BJ (cell line): ENCODE measurements at regions not wholly inside any gene's neighbourhood (a gene's known extent, or its start where the extent isn't known, plus 50 kb on each side); places are given as distances from the start of the nearest gene placed in this dataset.

Source experiments
- CTCF ChIA-PET: fragments of 350-600 bp; formaldehyde crosslinking; extraction: SDS; loops from one replicate; lab custom pipeline; 2021; ENCODE audit warnings: antibody characterized with exemption, inconsistent platforms; lab: Yijun Ruan, JAX
- POLR2A ChIA-PET: fragments of 300-600 bp; sonication (Branson Sonifier 250); formaldehyde crosslinking; extraction: SDS; loops from one replicate; lab custom pipeline; 2021; ENCODE audit warnings: antibody characterized with exemption; lab: Charles Lee
- DNase-seq: peaks from one replicate; pipeline ENCODE4 v3.0.0-alpha.2; 2011; ENCODE audit warnings: low read depth
- H3K27me3 ChIP-seq: 2 replicates; pipeline ENCODE4 v1.6.0; 2011; ENCODE audit warnings: low read length; ENCODE audit not compliant: control insufficient read depth, insufficient read depth
- H3K36me3 ChIP-seq: 2 replicates; pipeline ENCODE4 v1.5.1; 2011; ENCODE audit warnings: low read length; ENCODE audit not compliant: control insufficient read depth, insufficient read depth
- H3K4me3 ChIP-seq: 2 replicates; pipeline ENCODE4 v1.5.1; 2011; ENCODE audit warnings: low read depth, mild to moderate bottlenecking, control low read depth, low read length
- TF ChIP-seq, protein P1 (sequence below): IDR thresholded peaks from 2 replicates; pipeline ENCODE4 v1.5.1; 2011; ENCODE audit warnings: low read depth, mild to moderate bottlenecking, control low read depth, inconsistent platforms, low read length, moderate library complexity; ENCODE audit not compliant: insufficient read depth

- TF ChIP-seq, protein P1, sequence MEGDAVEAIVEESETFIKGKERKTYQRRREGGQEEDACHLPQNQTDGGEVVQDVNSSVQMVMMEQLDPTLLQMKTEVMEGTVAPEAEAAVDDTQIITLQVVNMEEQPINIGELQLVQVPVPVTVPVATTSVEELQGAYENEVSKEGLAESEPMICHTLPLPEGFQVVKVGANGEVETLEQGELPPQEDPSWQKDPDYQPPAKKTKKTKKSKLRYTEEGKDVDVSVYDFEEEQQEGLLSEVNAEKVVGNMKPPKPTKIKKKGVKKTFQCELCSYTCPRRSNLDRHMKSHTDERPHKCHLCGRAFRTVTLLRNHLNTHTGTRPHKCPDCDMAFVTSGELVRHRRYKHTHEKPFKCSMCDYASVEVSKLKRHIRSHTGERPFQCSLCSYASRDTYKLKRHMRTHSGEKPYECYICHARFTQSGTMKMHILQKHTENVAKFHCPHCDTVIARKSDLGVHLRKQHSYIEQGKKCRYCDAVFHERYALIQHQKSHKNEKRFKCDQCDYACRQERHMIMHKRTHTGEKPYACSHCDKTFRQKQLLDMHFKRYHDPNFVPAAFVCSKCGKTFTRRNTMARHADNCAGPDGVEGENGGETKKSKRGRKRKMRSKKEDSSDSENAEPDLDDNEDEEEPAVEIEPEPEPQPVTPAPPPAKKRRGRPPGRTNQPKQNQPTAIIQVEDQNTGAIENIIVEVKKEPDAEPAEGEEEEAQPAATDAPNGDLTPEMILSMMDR, result no peak
Observed at GRCh38 chr21:35860189-35860869, 200.0 kb downstream of the SETD4 start.

DNA sequence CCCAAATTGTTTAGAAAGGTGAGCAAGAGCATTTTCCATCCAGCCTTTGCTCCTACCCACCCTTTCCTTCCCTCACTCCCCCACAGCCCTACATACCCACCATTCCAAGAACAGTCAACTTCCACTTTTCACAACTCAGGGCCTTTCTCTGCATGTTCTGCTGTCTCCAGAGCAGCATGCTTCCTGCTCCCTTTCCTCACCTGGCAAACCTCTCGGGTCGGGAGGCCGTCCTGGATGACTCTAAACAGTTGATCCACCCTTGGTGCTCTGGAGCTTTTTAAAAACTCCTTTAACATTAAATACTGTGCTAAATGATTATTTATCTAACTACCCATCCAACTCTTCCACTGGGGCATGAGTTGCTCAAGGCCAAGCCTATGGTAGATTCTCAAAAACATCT lies 200.6 kb downstream of the SETD4 start:
- DNase-seq, result no peak
- CTCF ChIA-PET, result interaction anchor here (1.0 kb wide), 1 partner anchor 9 kb away, joined by 3 read pairs; no protein-coding TSS in a partner anchor
- TF ChIP-seq, protein P1, result no peak
- no peak overlapping the region for H3K4me3 ChIP-seq
- H3K27me3 ChIP-seq, result no peaks in the 10 kb centered on the region
- no peaks in the 10 kb centered on the region for H3K36me3 ChIP-seq
- POLR2A ChIA-PET, result interaction anchor here (0.5 kb wide), 1 partner anchor 607 kb away, joined by 4 read pairs; no protein-coding TSS in a partner anchor

More at GRCh38 chr21:35860189-35860869, 200.0 kb downstream of the SETD4 start:
- Histone ChIP-seq H3K4me3 (no peak overlapping the region), H3K36me3 (no peaks in the 10 kb centered on the region), H3K27me3 (no peaks in the 10 kb centered on the region)
- no peak for DNase-seq
- POLR2A ChIA-PET, result interaction anchor here (0.5 kb wide), 1 partner anchor 607 kb away, joined by 4 read pairs; no protein-coding TSS in a partner anchor
- CTCF ChIA-PET, result interaction anchor here (0.6 kb wide), 1 partner anchor 501 kb away, joined by 3 read pairs; no protein-coding TSS in a partner anchor

DNA sequence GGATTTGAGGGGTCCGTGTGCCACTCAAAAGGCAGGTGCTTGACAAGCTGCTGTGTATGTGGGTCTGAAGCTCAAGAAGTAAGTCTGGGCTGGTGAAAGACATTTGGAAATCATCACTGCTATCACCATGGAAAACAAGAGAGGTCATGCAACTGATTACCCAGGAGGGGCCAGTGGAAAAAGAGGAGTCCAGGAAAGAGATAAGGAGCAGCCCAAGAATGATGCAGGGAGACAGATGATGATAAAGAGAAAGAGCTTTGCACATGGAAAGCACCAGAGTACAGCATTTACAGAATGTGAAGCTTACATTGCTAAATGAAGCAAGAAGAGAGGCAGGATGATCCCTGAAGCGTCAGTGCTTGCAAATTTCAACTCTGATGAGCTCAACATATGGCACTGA lies 203.2 kb downstream of the SETD4 start:
- ChIA-PET POLR2A (no interaction called here), CTCF (no interaction called here)
- Histone ChIP-seq H3K36me3 (no peaks in the 10 kb centered on the region), H3K4me3 (no peak overlapping the region), H3K27me3 (no peaks in the 10 kb centered on the region)
- no peak for DNase-seq
- TF ChIP-seq, protein P1, result no peak

- no peak for DNase-seq
- POLR2A ChIA-PET, result no interaction called here
- Histone ChIP-seq H3K36me3 (no peaks in the 10 kb centered on the region), H3K27me3 (no peaks in the 10 kb centered on the region), H3K4me3 (no peak overlapping the region)
- CTCF ChIA-PET, result no interaction called here
- TF ChIP-seq, protein P1, result no peak
Observed at GRCh38 chr21:35855484-35855883, 204.8 kb downstream of the SETD4 start.

- no peaks in the 10 kb centered on the region for H3K27me3 ChIP-seq
- H3K36me3 ChIP-seq, result no peaks in the 10 kb centered on the region
- H3K4me3 ChIP-seq, result no peak overlapping the region
- TF ChIP-seq, protein P1, result no peak
- no peak for DNase-seq
- CTCF ChIA-PET, result interaction anchor here (0.7 to 1.3 kb wide), 2 partner anchors 79 to 1116 kb away, joined by 3 read pairs; no protein-coding TSS in a partner anchor
- POLR2A ChIA-PET, result no interaction called here
Observed at GRCh38 chr21:35854281-35854680, 206.0 kb downstream of the SETD4 start.
